ENCODE measurements at regions not wholly inside any gene's neighbourhood (a gene's known extent, or its start where the extent isn't known, plus 50 kb on each side); places are given as distances from the start of the nearest gene placed in this dataset.

DNA sequence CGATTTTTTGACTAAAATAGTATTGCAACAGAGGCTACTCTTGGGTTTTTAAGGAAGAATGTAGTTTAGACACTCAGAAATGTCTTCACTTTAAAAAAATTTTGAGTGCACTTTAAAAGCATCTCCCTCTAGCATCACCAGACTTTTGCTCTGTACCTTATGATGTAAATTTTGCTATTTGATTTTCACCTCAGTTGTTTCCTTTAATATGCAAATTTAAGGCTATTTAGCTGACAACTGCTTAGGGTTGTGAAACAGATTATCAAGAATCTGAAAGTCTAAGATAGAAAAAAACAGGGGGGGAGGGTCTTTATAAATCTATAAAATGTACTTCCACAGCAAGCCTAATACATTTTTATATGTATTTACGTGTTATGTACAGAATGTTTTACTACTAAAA is 92.9 kb upstream of the USP38 start:
- H3K9ac ChIP-seq (ENCODE audit: extremely low read depth, insufficient read length, low read length): no peak overlapping the region
- H3K27me3 Mint-ChIP-seq (ENCODE audit: low read depth): no peaks in the 10 kb centered on the region
- H3K27ac Mint-ChIP-seq: peak overlapping the region in 2 of 3 experiments; percentile 77 to 89; a peak in 3 of 7 replicates
- H3K56ac ChIP-seq (ENCODE audit: insufficient read length, low read depth, low read length): no peak overlapping the region
- peaks cover 25 to 27% of the 10 kb centered on the region in 2 experiments for H3K9me3 Mint-ChIP-seq
- H3T11ph ChIP-seq (ENCODE audit: low read length): no peak overlapping the region
- H3K14ac ChIP-seq (ENCODE audit: insufficient read depth, low read length): no peak overlapping the region
- no peak overlapping the region for H4K8ac ChIP-seq (replicated peaks; ENCODE audit: insufficient read length, low read depth, low read length)
- H3K27me3 ChIP-seq (ENCODE audit: insufficient read depth, low read length): no peaks in the 10 kb centered on the region
- no peak overlapping the region for H2BK20ac ChIP-seq (ENCODE audit: low read depth, low read length, poor library complexity, severe bottlenecking)
- 0 out of 2 replicates have a peak, but pooled peaks cover 2% of the 10 kb centered on the region for H3K4me1 ChIP-seq (ENCODE audit: insufficient read depth, low read length)
- no peak overlapping the region for H2AFZ ChIP-seq (ENCODE audit: low read length)
- WGBS (ENCODE audit: extremely low coverage, insufficient read length, low lambda C conversion rate): no CpG with 5 or more reads among the region's 2 CpGs
- H4K91ac ChIP-seq (ENCODE audit: insufficient read length, low read depth, low read length): no peak overlapping the region
- H2BK15ac ChIP-seq (ENCODE audit: low read depth, low read length): no peak overlapping the region
- no peak overlapping the region for H3K27ac ChIP-seq (ENCODE audit: insufficient read length, low read depth, low read length)
- H4K20me1 ChIP-seq (ENCODE audit: control insufficient read depth, insufficient read depth, insufficient read length): no peaks in the 10 kb centered on the region
- peaks cover 14 to 39% (median 17%) of the 10 kb centered on the region in 3 experiments for H3K36me3 Mint-ChIP-seq (ENCODE audit: insufficient read depth in 1 of 3, low read depth in 3 of 3)
- H2BK12ac ChIP-seq (ENCODE audit: insufficient read length, low read depth, low read length): no peak overlapping the region
- H3K9me3 ChIP-seq (ENCODE audit: control insufficient read depth, low read depth, low read length): peaks cover 10% of the 10 kb centered on the region
- H3K79me1 ChIP-seq (ENCODE audit: insufficient read depth, low read depth, low read length, poor library complexity, severe bottlenecking): no peaks in the 10 kb centered on the region
- H2AK5ac ChIP-seq (ENCODE audit: insufficient read length, low read length): no peak overlapping the region
- no peak overlapping the region for H3K4me2 ChIP-seq (ENCODE audit: insufficient read depth, insufficient read length, low read length)
- no peak overlapping the region for H4K5ac ChIP-seq (ENCODE audit: insufficient read length, low read depth, low read length)
- peaks cover 14 to 22% of the 10 kb centered on the region in 2 experiments for H3K4me1 Mint-ChIP-seq
- H3K23ac ChIP-seq (ENCODE audit: insufficient read length, low read depth, low read length): no peak overlapping the region
- H2BK120ac ChIP-seq (ENCODE audit: low read depth, low read length, poor library complexity, severe bottlenecking): no peak overlapping the region
- no peak overlapping the region for H3K18ac ChIP-seq (ENCODE audit: insufficient read length, low read depth, low read length)
- H3K79me2 ChIP-seq (ENCODE audit: insufficient read depth, low read length): no peaks in the 10 kb centered on the region
- no peak overlapping the region for H3K4ac ChIP-seq (ENCODE audit: low read depth, low read length)
- no peaks in the 10 kb centered on the region for H3K23me2 ChIP-seq (ENCODE audit: insufficient read length, low read depth, low read length, poor library complexity, severe bottlenecking)
- H2BK5ac ChIP-seq (ENCODE audit: insufficient read length, low read length): no peak overlapping the region
- DNase-seq: no peak
- no peak overlapping the region for H3K4me3 Mint-ChIP-seq
- TF ChIP-seq CTCF (conservative IDR thresholded peaks at IDR 0.05): no peak

Data from H9 (cell line).